Body of pancreas (tissue), 4 donors: ENCODE measurements at regions not wholly inside any gene's neighbourhood (a gene's known extent, or its start where the extent isn't known, plus 50 kb on each side); places are given as distances from the start of the nearest gene placed in this dataset.

Experiments used
- ATAC-seq: fragments of 150-250 bp; one replicate; pipeline ENCODE4 v1.9.1; 2016
- DNase-seq, 4 donors: peaks; one replicate each; pipeline ENCODE4 v3.0.0-alpha.2; 2019
- H3K27ac ChIP-seq, 4 donors: fragments of 200-600 bp; sonication (generic); 1 replicate in 3 of 4; 2 replicates in 1 of 4; pipeline versions ENCODE4 v1.5.1 to v1.6.1; 2016 to 2019; ENCODE audit warnings: mild to moderate bottlenecking in 1 of 4, mixed read lengths in 1 of 4, moderate library complexity in 1 of 4
- H3K27me3 ChIP-seq, 2 donors: fragments of 200-600 bp; sonication (generic); one replicate each; pipeline ENCODE4 v1.6.0; 2016; ENCODE audit warnings: mild to moderate bottlenecking in 1 of 2
- H3K36me3 ChIP-seq, 2 donors: fragments of 200-600 bp; sonication (generic); replicated peaks in 1 of 2; 2 replicates each; pipeline ENCODE4 v1.5.1; 2016; ENCODE audit warnings: low read depth in 2 of 2; ENCODE audit not compliant: insufficient read depth in 1 of 2
- H3K4me1 ChIP-seq: fragments of 200-600 bp; sonication (generic); one replicate; pipeline ENCODE4 v1.6.0; 2016
- H3K4me3 ChIP-seq, 2 donors: fragments of 200-600 bp; sonication (generic); 1 replicate in 1 of 2; 2 replicates in 1 of 2; pipeline ENCODE4 v1.5.1; 2016 to 2019
- H3K9me3 ChIP-seq, 3 donors: fragments of 200-600 bp; sonication (generic); 1 replicate in 2 of 3; 2 replicates in 1 of 3; pipeline ENCODE4 v1.5.1; 2016
- CTCF ChIP-seq, 7 experiments: fragments of 450-650 bp in 4 of 7; fragments of 200-600 bp in 3 of 7; sonication (generic) in 3 of 7; IDR thresholded peaks; one replicate each; pipeline ENCODE4 v1.5.1; 2016 to 2019; ENCODE audit warnings: antibody characterized with exemption in 7 of 7
- POLR2A ChIP-seq, 3 donors: fragments of 450-650 bp; IDR thresholded peaks; one replicate each; pipeline ENCODE4 v1.6.1; 2016; ENCODE audit warnings: antibody characterized with exemption in 3 of 3, mild to moderate bottlenecking in 2 of 3
- WGBS, 2 donors: methylation state at CpG; one replicate each; pipeline ENCODE4 v1.1.5; 2017; 5-methylcytosine and 5-hydroxymethylcytosine counted together
- intact Hi-C: fragments of 100-400 bp; cut with DNase I; formaldehyde crosslinking; loops from one replicate; pipeline ENCODE4 v1.15.1; 2023

- H3K27ac ChIP-seq, result no peak overlapping the region
- H3K4me1 ChIP-seq, result no peaks in the 10 kb centered on the region
- no peaks in the 10 kb centered on the region for H3K36me3 ChIP-seq
- H3K9me3 ChIP-seq, result no peaks in the 10 kb centered on the region
- no peak overlapping the region for H3K4me3 ChIP-seq
- no peaks in the 10 kb centered on the region for H3K27me3 ChIP-seq
- DNase-seq, result no peak
- no peak for TF ChIP-seq POLR2A (IDR thresholded peaks at IDR 0.05)
- no peak for TF ChIP-seq CTCF (IDR thresholded peaks at IDR 0.05)
- intact Hi-C loops, result no loop called here
- ATAC-seq, result no peak
- WGBS, 2 donors, result 65 to 72% methylated on average over 5 to 6 of the region's 6 CpGs
These were observed 90.5 kb upstream of the MAPK4 start for GRCh38 chr18:50469380-50469781.

DNA sequence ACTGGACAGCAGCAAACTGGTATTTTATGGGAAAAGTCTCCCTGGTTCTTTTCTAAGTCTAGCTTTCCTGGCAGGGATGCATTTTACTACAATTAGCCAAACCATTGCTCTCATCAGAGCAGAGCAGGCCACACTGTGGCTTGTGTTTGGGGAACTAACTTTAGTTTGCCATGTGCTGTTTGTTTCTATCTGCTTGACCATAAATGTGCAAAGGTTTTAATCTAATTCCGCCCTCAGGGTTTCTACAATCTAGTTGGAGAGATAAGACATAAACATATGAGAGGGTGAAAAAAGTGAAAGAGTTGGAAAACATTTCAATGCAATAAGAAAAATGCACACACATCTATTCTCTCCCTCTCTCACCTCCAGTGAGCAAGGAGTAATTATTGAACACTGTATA, 86.9 kb upstream of the MAPK4 start:
- Histone ChIP-seq H3K27ac (no peak overlapping the region), H3K36me3 (no peaks in the 10 kb centered on the region), H3K4me3 (no peak overlapping the region), H3K27me3 (no peaks in the 10 kb centered on the region), H3K4me1 (no peaks in the 10 kb centered on the region), H3K9me3 (no peaks in the 10 kb centered on the region)
- WGBS, 2 donors, result 49 to 65% methylated on average over 1 of the region's 1 CpG
- ATAC-seq, result no peak
- no peak for DNase-seq
- TF ChIP-seq POLR2A (IDR thresholded peaks at IDR 0.05), result no peak
- TF ChIP-seq CTCF (IDR thresholded peaks at IDR 0.05), result no peak
- intact Hi-C loops, result no loop called here

GRCh38 chr18:50473881-50474280, 86.0 kb upstream of the MAPK4 start:
- intact Hi-C loops, result no loop called here

DNA sequence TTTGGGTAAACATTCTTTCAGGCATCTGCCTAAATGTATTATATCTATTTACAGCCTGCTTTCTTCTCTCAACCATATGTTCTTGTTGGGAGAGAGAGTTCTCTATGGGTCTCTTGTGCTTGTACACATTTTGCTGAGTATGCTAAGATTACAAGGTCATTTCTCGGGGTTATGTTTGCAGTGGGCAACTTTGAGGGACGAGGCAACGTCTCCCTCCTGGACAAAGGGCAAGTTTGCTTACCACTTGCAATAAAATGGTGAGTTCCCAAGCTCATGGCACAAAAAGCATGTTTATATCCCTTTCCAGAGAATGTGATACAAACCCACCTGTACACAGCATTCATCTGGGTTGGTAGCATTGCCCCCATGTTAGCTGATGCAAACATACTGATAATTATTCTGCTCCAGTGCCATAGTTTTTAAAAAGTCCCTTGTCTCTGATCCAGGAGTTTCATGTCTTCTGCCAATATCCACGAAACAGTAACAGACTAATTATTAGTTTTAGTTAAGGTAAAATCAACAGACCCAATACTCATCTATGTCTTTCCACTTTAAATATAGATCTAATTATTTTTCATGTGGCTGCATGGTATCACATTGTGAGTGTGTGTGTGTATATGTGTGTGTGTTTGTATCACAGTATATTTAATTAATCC, 84.2 kb upstream of the MAPK4 start:
- no peak overlapping the region for H3K27ac ChIP-seq
- no peaks in the 10 kb centered on the region for H3K4me1 ChIP-seq
- 24 to 34% methylated on average over 4 of the region's 4 CpGs for WGBS, 2 donors
- intact Hi-C loops, result no loop called here
- TF ChIP-seq POLR2A (IDR thresholded peaks at IDR 0.05) (no peak), CTCF (IDR thresholded peaks at IDR 0.05) (no peak)
- H3K9me3 ChIP-seq, result no peaks in the 10 kb centered on the region
- H3K27me3 ChIP-seq, result no peaks in the 10 kb centered on the region
- H3K36me3 ChIP-seq, result no peaks in the 10 kb centered on the region
- ATAC-seq (no peak), DNase-seq (no peak)
- no peak overlapping the region for H3K4me3 ChIP-seq

More at GRCh38 chr18:50473881-50474280, 86.0 kb upstream of the MAPK4 start:
- Histone ChIP-seq H3K4me3 (no peak overlapping the region), H3K27me3 (no peaks in the 10 kb centered on the region), H3K36me3 (no peaks in the 10 kb centered on the region), H3K4me1 (no peaks in the 10 kb centered on the region), H3K9me3 (no peaks in the 10 kb centered on the region), H3K27ac (no peak overlapping the region)
- DNase-seq (no peak), ATAC-seq (no peak)
- TF ChIP-seq POLR2A (IDR thresholded peaks at IDR 0.05), result no peak
- no peak for TF ChIP-seq CTCF (IDR thresholded peaks at IDR 0.05)
- 70 to 73% methylated on average over 5 of the region's 5 CpGs for WGBS, 2 donors

DNA sequence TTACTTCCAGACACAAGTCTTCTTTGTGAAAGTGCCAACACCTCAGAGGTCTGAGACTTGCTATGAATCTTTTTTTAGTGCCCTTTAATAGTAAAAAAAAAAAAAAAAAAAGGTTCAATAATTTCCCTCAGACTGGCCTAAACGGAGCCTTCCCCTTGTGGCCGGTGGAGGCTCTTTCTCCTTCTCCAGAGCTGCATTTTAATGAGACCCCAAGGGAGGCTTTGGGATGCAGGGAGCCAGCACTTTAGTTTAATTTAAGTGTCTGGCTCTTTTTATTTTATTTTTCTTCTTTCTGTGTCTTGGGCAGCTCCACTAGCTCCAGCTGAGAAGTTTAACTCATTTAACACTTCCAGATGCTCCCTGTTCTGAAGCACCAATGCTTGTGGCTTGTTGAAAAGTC, 67.8 kb upstream of the MAPK4 start:
- H3K9me3 ChIP-seq, result no peaks in the 10 kb centered on the region
- H3K27ac ChIP-seq, result no peak overlapping the region
- H3K36me3 ChIP-seq, result no peaks in the 10 kb centered on the region
- no peak for DNase-seq
- H3K27me3 ChIP-seq, result no peaks in the 10 kb centered on the region
- 65 to 78% methylated on average over 2 of the region's 2 CpGs for WGBS, 2 donors
- H3K4me1 ChIP-seq, result no peaks in the 10 kb centered on the region
- TF ChIP-seq CTCF (IDR thresholded peaks at IDR 0.05), result no peak
- no peak for TF ChIP-seq POLR2A (IDR thresholded peaks at IDR 0.05)
- H3K4me3 ChIP-seq, result no peak overlapping the region
- ATAC-seq, result no peak
- intact Hi-C loops, result no loop called here
